K562 (cell line): ENCODE measurements at regions not wholly inside any gene's neighbourhood (a gene's known extent, or its start where the extent isn't known, plus 50 kb on each side); places are given as distances from the start of the nearest gene placed in this dataset.
"Not testable (repeated sequence)": the region's sequence is repeated elsewhere in the genome, so short reads cannot be mapped to it uniquely, and the experiment has no call there.

Experiments
- BHLHE40 ChIP-seq: IDR thresholded peaks from 2 replicates; pipeline ENCODE4 v1.6.1; 2011; ENCODE audit warnings: low read length, improper control_type of control experiment
- CTCF ChIP-seq, 3 experiments: IDR thresholded peaks in 2 of 3; conservative IDR thresholded peaks in 1 of 3; 2 replicates each; pipeline ENCODE4 v1.5.1; 2011 to 2012; ENCODE audit warnings: low read length in 3 of 3, mild to moderate bottlenecking in 3 of 3, control low read depth in 2 of 3, improper control_type of control experiment in 1 of 3, inconsistent platforms in 1 of 3, low read depth in 1 of 3, mixed read lengths in 1 of 3, moderate library complexity in 1 of 3; ENCODE audit not compliant: insufficient read depth in 2 of 3
- GATAD2B ChIP-seq: fragments of 450-650 bp; IDR thresholded peaks from 2 replicates; pipeline ENCODE4 v1.6.1; 2017; ENCODE audit warnings: mild to moderate bottlenecking, borderline replicate concordance
- HCFC1 ChIP-seq: IDR thresholded peaks from 2 replicates; pipeline ENCODE4 v1.6.1; 2012; ENCODE audit warnings: low read depth, low read length, improper control_type of control experiment
- PHB ChIP-seq: fragments of 250-450 bp; sonication (Bioruptor Pico); IDR thresholded peaks from 2 replicates; pipeline ENCODE4 v1.5.0; 2021
- PKNOX1 ChIP-seq: fragments of 450-650 bp; IDR thresholded peaks from 2 replicates; pipeline ENCODE4 v1.6.1; 2016
- POLR2AphosphoS5 ChIP-seq: IDR thresholded peaks from 2 replicates; pipeline ENCODE4 v1.6.1; 2011; ENCODE audit warnings: mild to moderate bottlenecking, low read depth, low read length, moderate library complexity; ENCODE audit not compliant: control insufficient read depth, insufficient read depth
- POLR3A ChIP-seq: IDR thresholded peaks from 2 replicates; pipeline ENCODE4 v1.6.1; 2011; ENCODE audit warnings: borderline replicate concordance, mild to moderate bottlenecking, moderate library complexity; ENCODE audit not compliant: insufficient read length, insufficient read depth; ENCODE audit errors: extremely low read depth
- RAD21 ChIP-seq, 2 experiments: fragments of 250-450 bp in 1 of 2; fragments of 450-650 bp in 1 of 2; sonication (Bioruptor Pico) in 1 of 2; formaldehyde crosslinking in 1 of 2; IDR thresholded peaks in 1 of 2; conservative IDR thresholded peaks in 1 of 2; 2 replicates each; pipeline versions ENCODE4 v1.4.0 to v1.8.0; 2020 to 2022; ENCODE audit warnings: mild to moderate bottlenecking in 2 of 2, moderate library complexity in 1 of 2
- RNF2 ChIP-seq: sonication (generic); IDR thresholded peaks from 2 replicates; pipeline ENCODE4 v1.6.1; 2016
- TCF3 ChIP-seq: sonication (generic); formaldehyde crosslinking; IDR thresholded peaks from 2 replicates; pipeline ENCODE4 v1.4.0; 2020; ENCODE audit warnings: mild to moderate bottlenecking, missing genetic modification reagents
- ZZZ3 ChIP-seq: fragments of 450-650 bp; IDR thresholded peaks from 2 replicates; pipeline ENCODE4 v1.6.1; 2016; ENCODE audit warnings: antibody characterized with exemption, mild to moderate bottlenecking, moderate library complexity

GRCh38 chr9:39015178-39015577 lies 272.8 kb downstream of the CNTNAP3 start:
- not testable (repeated sequence) for TF ChIP-seq PHB (CRISPR knock-in tag); GATAD2B; HCFC1; POLR2AphosphoS5; BHLHE40; RAD21 (CRISPR knock-in tag; conservative IDR thresholded peaks at IDR 0.05 in 1 of 2, IDR thresholded peaks at IDR 0.05 in 1 of 2); CTCF (IDR thresholded peaks at IDR 0.05 in 2 of 3, conservative IDR thresholded peaks at IDR 0.05 in 1 of 3; ENCODE audit: insufficient read depth in 2 of 3, low read depth in 1 of 3, low read length in 3 of 3); TCF3; ZZZ3; PKNOX1; RNF2; POLR3A
